Panc1 (cell line): ENCODE measurements at regions not wholly inside any gene's neighbourhood (a gene's known extent, or its start where the extent isn't known, plus 50 kb on each side); places are given as distances from the start of the nearest gene placed in this dataset.

Experiments
- ATAC-seq: fragments of 200-7000 bp; cut with Tn5 transposase; 2 replicates; pipeline ENCODE4 v1.9.1; 2020; ENCODE audit warnings: mild to moderate bottlenecking, moderate library complexity
- BruUV-seq: library from RNA; stranded (reverse); fragments of 400-500 nt; replicated peaks from 2 replicates; lab custom pipeline; 2021; lab: Mats Ljungman, UMichigan
- CTCF ChIA-PET: fragments of 300-600 bp; sonication (Branson Sonifier 250); formaldehyde crosslinking; loops from one replicate; lab custom pipeline; 2022; ENCODE audit warnings: antibody characterized with exemption; lab: Charles Lee
- POLR2A ChIA-PET: fragments of 300-600 bp; sonication (Branson Sonifier 250); formaldehyde crosslinking; loops from one replicate; lab custom pipeline; 2022; ENCODE audit warnings: antibody characterized with exemption; lab: Charles Lee
- DNase-seq: peaks from one replicate; pipeline ENCODE4 v3.0.0-alpha.2; 2010; ENCODE audit warnings: low read depth, low spot score
- H3K27ac ChIP-seq: 2 replicates; pipeline ENCODE4 v1.5.1; 2011; ENCODE audit warnings: mild to moderate bottlenecking, low read length, inconsistent platforms
- H3K27me3 ChIP-seq: fragments of 200-500 bp; sonication (Bioruptor generic); 2 replicates; pipeline ENCODE4 v1.6.0; 2014; ENCODE audit warnings: low read length, inconsistent platforms; ENCODE audit not compliant: control insufficient read depth, insufficient read depth
- H3K36me3 ChIP-seq: fragments of 200-500 bp; sonication (Bioruptor generic); 2 replicates; pipeline ENCODE4 v1.5.1; 2014; ENCODE audit warnings: inconsistent platforms, mild to moderate bottlenecking, low read length, moderate library complexity; ENCODE audit not compliant: control insufficient read depth, insufficient read depth
- H3K4me1 ChIP-seq: 2 replicates; pipeline ENCODE4 v1.5.1; 2011; ENCODE audit warnings: inconsistent platforms, mild to moderate bottlenecking, low read length, moderate library complexity; ENCODE audit not compliant: control insufficient read depth, insufficient read depth
- H3K4me3 ChIP-seq, 2 experiments: 2 replicates each; pipeline ENCODE4 v1.5.1; 2011 to 2012; ENCODE audit warnings: low read depth in 2 of 2, low read length in 2 of 2, mild to moderate bottlenecking in 2 of 2, inconsistent platforms in 1 of 2, moderate library complexity in 1 of 2
- H3K9me3 ChIP-seq: fragments of 200-500 bp; sonication (Bioruptor generic); 2 replicates; pipeline ENCODE4 v1.5.1; 2014; ENCODE audit warnings: low read depth, mild to moderate bottlenecking, inconsistent platforms, low read length, moderate library complexity; ENCODE audit not compliant: control insufficient read depth, insufficient read depth
- CTCF ChIP-seq: fragments of 450-650 bp; IDR thresholded peaks from 2 replicates; pipeline ENCODE4 v1.5.1; 2017; ENCODE audit warnings: mild to moderate bottlenecking
- POLR2AphosphoS5 ChIP-seq: IDR thresholded peaks from 2 replicates; pipeline ENCODE4 v1.6.1; 2012; ENCODE audit warnings: mild to moderate bottlenecking, low read depth, low read length, moderate library complexity
- REST ChIP-seq, 2 experiments: IDR thresholded peaks; 2 replicates each; pipeline ENCODE4 v1.6.1; 2011 to 2012; ENCODE audit warnings: low read depth in 2 of 2, control low read depth in 1 of 2, low read length in 1 of 2, mild to moderate bottlenecking in 1 of 2, moderate library complexity in 1 of 2; ENCODE audit not compliant: insufficient read depth in 1 of 2
- SIN3A ChIP-seq: IDR thresholded peaks from 2 replicates; pipeline ENCODE4 v1.6.1; 2012; ENCODE audit warnings: low read depth, mild to moderate bottlenecking, low read length, moderate library complexity, borderline replicate concordance; ENCODE audit not compliant: insufficient read depth
- TCF7L2 ChIP-seq: IDR thresholded peaks from 2 replicates; pipeline ENCODE4 v1.6.1; 2011; ENCODE audit warnings: mild to moderate bottlenecking, low read depth, low read length, inconsistent platforms
- in situ Hi-C: cut with HindIII; loops from 2 replicates; pipeline ENCODE4 v1.10.0; 2016; ENCODE audit warnings: low sequenced_read_pairs, low pct_unique_long_range_greater_than_20kb
- intact Hi-C: fragments of 100-400 bp; cut with micrococcal nuclease; formaldehyde crosslinking; loops from one replicate; pipeline ENCODE4 v1.10.0; 2022; ENCODE audit not compliant: unreplicated experiment

GRCh38 chr11:128271401-128271800 lies 316.0 kb downstream of the ETS1 start:
- CTCF ChIA-PET = no interaction called here
- H3K27ac ChIP-seq = no peak overlapping the region
- BruUV-seq = no TSS peak

GRCh38 chr11:128269466-128269865 lies 317.9 kb downstream of the ETS1 start:
- BruUV-seq = no TSS peak
- Histone ChIP-seq H3K9me3 (no peaks in the 10 kb centered on the region), H3K36me3 (no peaks in the 10 kb centered on the region), H3K27ac (no peak overlapping the region), H3K4me3 (no peak overlapping the region), H3K27me3 (no peaks in the 10 kb centered on the region), H3K4me1 (no peaks in the 10 kb centered on the region)
- ATAC-seq = no peak
- ChIA-PET POLR2A (no interaction called here), CTCF (no interaction called here)
- DNase-seq = no peak
- no peak for TF ChIP-seq REST (IDR thresholded peaks at IDR 0.05; ENCODE audit: insufficient read depth in 1 of 2, low read depth in 2 of 2, low read length in 1 of 2)
- no peak for TF ChIP-seq TCF7L2
- no peak for TF ChIP-seq SIN3A
- TF ChIP-seq CTCF = no peak
- no peak for TF ChIP-seq POLR2AphosphoS5
- in situ Hi-C loops (no loop called here), intact Hi-C loops (no loop called here)

More at GRCh38 chr11:128271401-128271800, 316.0 kb downstream of the ETS1 start:
- DNase-seq (no peak), ATAC-seq (no peak)
- in situ Hi-C loops (no loop called here), intact Hi-C loops (no loop called here)
- H3K27me3 ChIP-seq = no peaks in the 10 kb centered on the region
- TF ChIP-seq SIN3A (no peak), POLR2AphosphoS5 (no peak), CTCF (no peak), TCF7L2 (no peak), REST (IDR thresholded peaks at IDR 0.05; ENCODE audit: insufficient read depth in 1 of 2, low read depth in 2 of 2, low read length in 1 of 2) (no peak)
- H3K9me3 ChIP-seq = peaks cover 11% of the 10 kb centered on the region; the same call in 1 of the 2 replicates
- H3K36me3 ChIP-seq = no peaks in the 10 kb centered on the region
- H3K4me3 ChIP-seq = no peak overlapping the region
- POLR2A ChIA-PET = no interaction called here
- no peaks in the 10 kb centered on the region for H3K4me1 ChIP-seq
